Astrocyte (in vitro differentiated cells and primary cell): ENCODE measurements at regions not wholly inside any gene's neighbourhood (a gene's known extent, or its start where the extent isn't known, plus 50 kb on each side); places are given as distances from the start of the nearest gene placed in this dataset.

Experiments
- DNase-seq: peaks from one replicate; pipeline ENCODE4 v3.0.0-alpha.2; 2010; ENCODE audit warnings: low read depth
- FAIRE-seq: peaks from 2 replicates; lab custom pipeline; 2011; peaks lifted over from hg19 to GRCh38; lab: Jason Lieb, UNC
- H2AFZ ChIP-seq: 2 replicates; pipeline ENCODE4 v1.6.0; 2012; ENCODE audit warnings: low read depth, low read length, inconsistent platforms
- H3K27ac ChIP-seq: 2 replicates; pipeline ENCODE4 v1.5.1; 2011; ENCODE audit warnings: low read depth, low read length, inconsistent platforms
- H3K27me3 ChIP-seq: 2 replicates; pipeline ENCODE4 v1.6.0; 2011; ENCODE audit warnings: low read length, inconsistent platforms; ENCODE audit not compliant: insufficient read depth
- H3K36me3 ChIP-seq: 2 replicates; pipeline ENCODE4 v1.5.1; 2011; ENCODE audit warnings: low read length, inconsistent platforms; ENCODE audit not compliant: insufficient read depth
- H3K4me1 ChIP-seq: 2 replicates; pipeline ENCODE4 v1.5.1; 2011; ENCODE audit warnings: low read length, inconsistent platforms; ENCODE audit not compliant: insufficient read depth
- H3K4me2 ChIP-seq: 2 replicates; pipeline ENCODE4 v1.6.0; 2012; ENCODE audit warnings: low read length, inconsistent platforms
- H3K4me3 ChIP-seq: 2 replicates; pipeline ENCODE4 v1.5.1; 2011; ENCODE audit warnings: low read depth, mild to moderate bottlenecking, low read length, inconsistent platforms; ENCODE audit not compliant: insufficient read depth
- H3K79me2 ChIP-seq: 2 replicates; pipeline ENCODE4 v1.6.0; 2012; ENCODE audit warnings: mild to moderate bottlenecking, low read length, inconsistent platforms; ENCODE audit not compliant: insufficient read depth
- H3K9ac ChIP-seq: 2 replicates; pipeline ENCODE4 v1.6.0; 2012; ENCODE audit warnings: mild to moderate bottlenecking, low read length, inconsistent platforms
- H3K9me3 ChIP-seq: 2 replicates; pipeline ENCODE4 v1.5.1; 2012; ENCODE audit warnings: low read depth, mild to moderate bottlenecking, low read length, inconsistent platforms; ENCODE audit not compliant: insufficient read depth
- H4K20me1 ChIP-seq: 2 replicates; pipeline ENCODE4 v1.6.0; 2012; ENCODE audit warnings: low read length, inconsistent platforms; ENCODE audit not compliant: insufficient read depth
- H3K27ac Mint-ChIP-seq: one replicate; pipeline ENCODE4 v1.8.0; 2021; ENCODE audit warnings: mild to moderate bottlenecking, mixed read lengths; ENCODE audit not compliant: unreplicated experiment
- H3K27me3 Mint-ChIP-seq: one replicate; pipeline ENCODE4 v1.8.0; 2021; ENCODE audit warnings: low read depth, mixed read lengths; ENCODE audit not compliant: unreplicated experiment
- H3K36me3 Mint-ChIP-seq: one replicate; pipeline ENCODE4 v1.8.0; 2021; ENCODE audit warnings: low read depth, mixed read lengths; ENCODE audit not compliant: unreplicated experiment
- H3K4me1 Mint-ChIP-seq: one replicate; pipeline ENCODE4 v1.8.0; 2021; ENCODE audit warnings: low read depth, mixed read lengths; ENCODE audit not compliant: unreplicated experiment
- H3K4me3 Mint-ChIP-seq: one replicate; pipeline ENCODE4 v1.8.0; 2021; ENCODE audit warnings: mild to moderate bottlenecking, moderate library complexity, mixed read lengths; ENCODE audit not compliant: unreplicated experiment
- H3K9me3 Mint-ChIP-seq: one replicate; pipeline ENCODE4 v1.8.0; 2021; ENCODE audit warnings: mild to moderate bottlenecking, mixed read lengths; ENCODE audit not compliant: unreplicated experiment
- CTCF ChIP-seq: IDR thresholded peaks from 2 replicates; pipeline ENCODE4 v1.5.1; 2011; ENCODE audit warnings: low read depth, mild to moderate bottlenecking, inconsistent platforms, low read length, moderate library complexity; ENCODE audit not compliant: insufficient read depth
- EZH2 ChIP-seq: IDR thresholded peaks from 2 replicates; pipeline ENCODE4 v1.6.1; 2012; ENCODE audit warnings: mild to moderate bottlenecking, low read length, inconsistent platforms; ENCODE audit not compliant: insufficient read depth

- H3K27ac Mint-ChIP-seq: no peak overlapping the region
Measured at GRCh38 chr2:14554849-14555545, 77.5 kb upstream of the LRATD1 start.

GRCh38 chr2:14557111-14557510 lies 75.4 kb upstream of the LRATD1 start:
- Histone ChIP-seq H2AFZ (no peak overlapping the region), H4K20me1 (no peaks in the 10 kb centered on the region), H3K9ac (no peak overlapping the region), H3K36me3 (no peaks in the 10 kb centered on the region), H3K4me1 (no peaks in the 10 kb centered on the region), H3K27me3 (no peaks in the 10 kb centered on the region), H3K4me3 (no peak overlapping the region), H3K27ac (no peak overlapping the region), H3K9me3 (no peaks in the 10 kb centered on the region), H3K4me2 (no peak overlapping the region), H3K79me2 (no peaks in the 10 kb centered on the region)
- FAIRE-seq (no peak), DNase-seq (no peak)
- TF ChIP-seq EZH2 (no peak), CTCF (no peak)
- H3K27me3 Mint-ChIP-seq: no peaks in the 10 kb centered on the region
- no peak overlapping the region for H3K27ac Mint-ChIP-seq
- H3K36me3 Mint-ChIP-seq: no peaks in the 10 kb centered on the region
- no peaks in the 10 kb centered on the region for H3K9me3 Mint-ChIP-seq
- H3K4me3 Mint-ChIP-seq: no peak overlapping the region
- H3K4me1 Mint-ChIP-seq: no peaks in the 10 kb centered on the region

More at GRCh38 chr2:14554849-14555545, 77.5 kb upstream of the LRATD1 start:
- FAIRE-seq: no peak
- H3K4me1 Mint-ChIP-seq: no peaks in the 10 kb centered on the region
- DNase-seq: no peak
- Histone ChIP-seq H3K4me3 (no peak overlapping the region), H4K20me1 (no peaks in the 10 kb centered on the region), H2AFZ (no peak overlapping the region), H3K27me3 (no peaks in the 10 kb centered on the region), H3K79me2 (no peaks in the 10 kb centered on the region), H3K27ac (no peak overlapping the region), H3K4me2 (no peak overlapping the region), H3K9ac (no peak overlapping the region), H3K36me3 (no peaks in the 10 kb centered on the region), H3K9me3 (no peaks in the 10 kb centered on the region), H3K4me1 (no peaks in the 10 kb centered on the region)
- H3K27me3 Mint-ChIP-seq: no peaks in the 10 kb centered on the region
- no peaks in the 10 kb centered on the region for H3K36me3 Mint-ChIP-seq
- TF ChIP-seq CTCF (no peak), EZH2 (no peak)
- no peaks in the 10 kb centered on the region for H3K9me3 Mint-ChIP-seq
- H3K4me3 Mint-ChIP-seq: no peak overlapping the region

GRCh38 chr2:14557916-14558315 lies 74.6 kb upstream of the LRATD1 start:
- H3K9me3 ChIP-seq: no peaks in the 10 kb centered on the region
- H3K9me3 Mint-ChIP-seq: no peaks in the 10 kb centered on the region
- H3K36me3 ChIP-seq: no peaks in the 10 kb centered on the region
- H3K4me3 ChIP-seq: no peak overlapping the region
- H3K9ac ChIP-seq: no peak overlapping the region
- no peaks in the 10 kb centered on the region for H3K79me2 ChIP-seq
- no peak overlapping the region for H2AFZ ChIP-seq
- no peaks in the 10 kb centered on the region for H3K4me1 Mint-ChIP-seq
- no peaks in the 10 kb centered on the region for H4K20me1 ChIP-seq
- H3K36me3 Mint-ChIP-seq: no peaks in the 10 kb centered on the region
- no peak overlapping the region for H3K4me2 ChIP-seq
- DNase-seq: no peak
- no peak for TF ChIP-seq EZH2
- no peak for TF ChIP-seq CTCF
- no peak overlapping the region for H3K4me3 Mint-ChIP-seq
- FAIRE-seq: no peak
- H3K27ac Mint-ChIP-seq: no peak overlapping the region
- H3K27me3 Mint-ChIP-seq: no peaks in the 10 kb centered on the region
- no peaks in the 10 kb centered on the region for H3K4me1 ChIP-seq
- H3K27ac ChIP-seq: no peak overlapping the region
- no peaks in the 10 kb centered on the region for H3K27me3 ChIP-seq
